Hepatocyte (in vitro differentiated cells): ENCODE measurements at regions not wholly inside any gene's neighbourhood (a gene's known extent, or its start where the extent isn't known, plus 50 kb on each side); places are given as distances from the start of the nearest gene placed in this dataset.

Experiments used
- EZH2 ChIP-seq: fragments of 200-600 bp; sonication (generic); IDR thresholded peaks from 2 replicates; pipeline ENCODE4 v1.6.1; 2016; ENCODE audit warnings: antibody characterized with exemption, mild to moderate bottlenecking, borderline replicate concordance
- TF ChIP-seq, protein P1 (sequence below): fragments of 200-600 bp; sonication (generic); IDR thresholded peaks from 2 replicates; pipeline ENCODE4 v1.5.1; 2016; ENCODE audit warnings: antibody characterized with exemption, mild to moderate bottlenecking; ENCODE audit not compliant: poor library complexity

DNA sequence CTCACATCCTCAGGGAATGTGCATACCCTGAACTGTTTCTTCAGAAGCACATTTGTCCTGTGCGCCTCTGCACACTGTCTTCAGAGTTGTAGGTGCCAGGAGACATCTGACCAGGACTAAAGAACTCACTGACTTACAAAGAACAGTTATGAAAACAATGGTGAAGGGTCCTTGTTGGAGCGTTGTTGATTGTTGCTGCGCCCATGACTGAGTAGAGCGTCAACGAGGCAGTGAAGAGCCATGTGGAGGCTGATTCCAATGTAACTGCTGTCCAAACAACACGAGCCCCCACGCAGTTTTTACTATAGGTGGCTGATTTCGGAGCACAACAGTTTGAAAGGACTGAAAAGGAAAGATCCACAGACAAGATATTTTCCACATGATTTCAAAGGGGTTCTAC lies 380.3 kb downstream of the CDH26 start:
- TF ChIP-seq, protein P1, sequence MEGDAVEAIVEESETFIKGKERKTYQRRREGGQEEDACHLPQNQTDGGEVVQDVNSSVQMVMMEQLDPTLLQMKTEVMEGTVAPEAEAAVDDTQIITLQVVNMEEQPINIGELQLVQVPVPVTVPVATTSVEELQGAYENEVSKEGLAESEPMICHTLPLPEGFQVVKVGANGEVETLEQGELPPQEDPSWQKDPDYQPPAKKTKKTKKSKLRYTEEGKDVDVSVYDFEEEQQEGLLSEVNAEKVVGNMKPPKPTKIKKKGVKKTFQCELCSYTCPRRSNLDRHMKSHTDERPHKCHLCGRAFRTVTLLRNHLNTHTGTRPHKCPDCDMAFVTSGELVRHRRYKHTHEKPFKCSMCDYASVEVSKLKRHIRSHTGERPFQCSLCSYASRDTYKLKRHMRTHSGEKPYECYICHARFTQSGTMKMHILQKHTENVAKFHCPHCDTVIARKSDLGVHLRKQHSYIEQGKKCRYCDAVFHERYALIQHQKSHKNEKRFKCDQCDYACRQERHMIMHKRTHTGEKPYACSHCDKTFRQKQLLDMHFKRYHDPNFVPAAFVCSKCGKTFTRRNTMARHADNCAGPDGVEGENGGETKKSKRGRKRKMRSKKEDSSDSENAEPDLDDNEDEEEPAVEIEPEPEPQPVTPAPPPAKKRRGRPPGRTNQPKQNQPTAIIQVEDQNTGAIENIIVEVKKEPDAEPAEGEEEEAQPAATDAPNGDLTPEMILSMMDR, result no peak
- TF ChIP-seq EZH2, result no peak
